MM.1S (cell line): ENCODE measurements at regions not wholly inside any gene's neighbourhood (a gene's known extent, or its start where the extent isn't known, plus 50 kb on each side); places are given as distances from the start of the nearest gene placed in this dataset.

Experiments
- DNase-seq: peaks from one replicate; pipeline ENCODE4 v3.0.0-alpha.2; 2015
- H2AFZ ChIP-seq: fragments of 300-600 bp; sonication (generic); 2 replicates; pipeline ENCODE4 v1.6.0; 2016; ENCODE audit warnings: antibody characterized with exemption, low read length
- H3F3A ChIP-seq: fragments of 300-600 bp; sonication (generic); 2 replicates; pipeline ENCODE4 v1.6.1; 2016; ENCODE audit warnings: mild to moderate bottlenecking, antibody characterized with exemption, low read length, moderate library complexity, mixed read lengths; ENCODE audit not compliant: insufficient read depth
- H3K27ac ChIP-seq: fragments of 300-600 bp; sonication (generic); 2 replicates; pipeline ENCODE4 v1.5.1; 2016; ENCODE audit warnings: mild to moderate bottlenecking, low read length
- H3K27me3 ChIP-seq: fragments of 300-600 bp; sonication (generic); replicated peaks from 2 replicates; pipeline ENCODE4 v1.6.0; 2016; ENCODE audit warnings: low read length; ENCODE audit not compliant: insufficient read depth
- H3K36me3 ChIP-seq: fragments of 300-600 bp; sonication (generic); replicated peaks from 2 replicates; pipeline ENCODE4 v1.6.1; 2016; ENCODE audit warnings: mild to moderate bottlenecking, low read length, mixed read lengths; ENCODE audit not compliant: insufficient read depth
- H3K4me1 ChIP-seq: fragments of 300-600 bp; sonication (generic); 2 replicates; pipeline ENCODE4 v1.6.1; 2016; ENCODE audit warnings: low read length, mixed read lengths
- H3K4me2 ChIP-seq: fragments of 300-600 bp; sonication (generic); 2 replicates; pipeline ENCODE4 v1.6.0; 2016; ENCODE audit warnings: low read depth, low read length
- H3K4me3 ChIP-seq: fragments of 300-600 bp; sonication (generic); 2 replicates; pipeline ENCODE4 v1.5.1; 2016; ENCODE audit warnings: low read length, mixed read lengths
- H3K79me2 ChIP-seq: fragments of 300-600 bp; sonication (generic); 2 replicates; pipeline ENCODE4 v1.6.1; 2016; ENCODE audit warnings: mixed run types, low read length, mixed read lengths
- H3K9ac ChIP-seq: fragments of 300-600 bp; sonication (generic); 2 replicates; pipeline ENCODE4 v1.6.1; 2016; ENCODE audit warnings: low read length, mixed read lengths
- H3K9me2 ChIP-seq: fragments of 300-600 bp; sonication (generic); replicated peaks from 2 replicates; pipeline ENCODE4 v1.6.1; 2016; ENCODE audit warnings: mild to moderate bottlenecking, low read length, mixed read lengths; ENCODE audit not compliant: insufficient read depth
- H3K9me3 ChIP-seq: fragments of 300-600 bp; sonication (generic); replicated peaks from 2 replicates; pipeline ENCODE4 v1.6.1; 2016; ENCODE audit warnings: mild to moderate bottlenecking, low read length, mixed read lengths; ENCODE audit not compliant: insufficient read depth
- H4K20me1 ChIP-seq: fragments of 300-600 bp; sonication (generic); 2 replicates; pipeline ENCODE4 v1.6.1; 2016; ENCODE audit warnings: mild to moderate bottlenecking, low read length, moderate library complexity, mixed read lengths; ENCODE audit not compliant: insufficient read depth
- EZH2 ChIP-seq: fragments of 300-600 bp; sonication (generic); optimal IDR thresholded peaks from 2 replicates; pipeline ENCODE3; 2017; ENCODE audit warnings: low read depth, mild to moderate bottlenecking, antibody characterized with exemption, low read length, mixed read lengths
- EZH2phosphoT487 ChIP-seq: fragments of 300-600 bp; sonication (generic); IDR thresholded peaks from 2 replicates; pipeline ENCODE4 v1.6.1; 2018; ENCODE audit warnings: antibody characterized with exemption, low read length
- TF ChIP-seq, protein P1 (sequence below): fragments of 300-600 bp; sonication (generic); IDR thresholded peaks from 2 replicates; pipeline ENCODE4 v1.5.1; 2016; ENCODE audit warnings: antibody characterized with exemption, low read length, mixed read lengths

DNA sequence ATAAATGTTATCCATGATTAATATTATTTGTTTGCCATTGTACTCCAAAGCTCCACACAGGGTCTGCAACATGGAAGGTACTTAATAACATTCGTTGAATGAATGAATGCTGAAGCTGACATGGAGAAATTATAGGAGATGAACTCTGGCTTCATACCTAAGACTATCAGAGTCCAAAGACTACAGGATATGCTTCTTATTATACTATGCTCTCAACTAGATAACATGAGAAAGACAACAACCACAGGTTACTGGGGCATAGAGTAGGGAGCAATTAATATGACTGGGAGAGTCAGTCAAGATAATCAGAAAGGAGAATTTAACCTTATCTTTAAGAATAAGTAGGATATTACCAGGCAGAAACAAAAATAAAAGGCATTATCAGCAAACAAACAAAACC is 236.3 kb upstream of the SOX5 start:
- TF ChIP-seq EZH2 (no peak), EZH2phosphoT487 (no peak)
- TF ChIP-seq, protein P1, sequence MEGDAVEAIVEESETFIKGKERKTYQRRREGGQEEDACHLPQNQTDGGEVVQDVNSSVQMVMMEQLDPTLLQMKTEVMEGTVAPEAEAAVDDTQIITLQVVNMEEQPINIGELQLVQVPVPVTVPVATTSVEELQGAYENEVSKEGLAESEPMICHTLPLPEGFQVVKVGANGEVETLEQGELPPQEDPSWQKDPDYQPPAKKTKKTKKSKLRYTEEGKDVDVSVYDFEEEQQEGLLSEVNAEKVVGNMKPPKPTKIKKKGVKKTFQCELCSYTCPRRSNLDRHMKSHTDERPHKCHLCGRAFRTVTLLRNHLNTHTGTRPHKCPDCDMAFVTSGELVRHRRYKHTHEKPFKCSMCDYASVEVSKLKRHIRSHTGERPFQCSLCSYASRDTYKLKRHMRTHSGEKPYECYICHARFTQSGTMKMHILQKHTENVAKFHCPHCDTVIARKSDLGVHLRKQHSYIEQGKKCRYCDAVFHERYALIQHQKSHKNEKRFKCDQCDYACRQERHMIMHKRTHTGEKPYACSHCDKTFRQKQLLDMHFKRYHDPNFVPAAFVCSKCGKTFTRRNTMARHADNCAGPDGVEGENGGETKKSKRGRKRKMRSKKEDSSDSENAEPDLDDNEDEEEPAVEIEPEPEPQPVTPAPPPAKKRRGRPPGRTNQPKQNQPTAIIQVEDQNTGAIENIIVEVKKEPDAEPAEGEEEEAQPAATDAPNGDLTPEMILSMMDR: no peak
- Histone ChIP-seq H3K79me2 (no peaks in the 10 kb centered on the region), H3K36me3 (no peaks in the 10 kb centered on the region), H3K27ac (no peak overlapping the region), H3K9me2 (no peaks in the 10 kb centered on the region), H3K4me3 (no peak overlapping the region), H4K20me1 (no peaks in the 10 kb centered on the region), H2AFZ (no peak overlapping the region), H3K9ac (no peak overlapping the region), H3K9me3 (no peaks in the 10 kb centered on the region), H3K4me2 (no peak overlapping the region), H3F3A (no peaks in the 10 kb centered on the region), H3K4me1 (no peaks in the 10 kb centered on the region), H3K27me3 (no peaks in the 10 kb centered on the region)
- no peak for DNase-seq

DNA sequence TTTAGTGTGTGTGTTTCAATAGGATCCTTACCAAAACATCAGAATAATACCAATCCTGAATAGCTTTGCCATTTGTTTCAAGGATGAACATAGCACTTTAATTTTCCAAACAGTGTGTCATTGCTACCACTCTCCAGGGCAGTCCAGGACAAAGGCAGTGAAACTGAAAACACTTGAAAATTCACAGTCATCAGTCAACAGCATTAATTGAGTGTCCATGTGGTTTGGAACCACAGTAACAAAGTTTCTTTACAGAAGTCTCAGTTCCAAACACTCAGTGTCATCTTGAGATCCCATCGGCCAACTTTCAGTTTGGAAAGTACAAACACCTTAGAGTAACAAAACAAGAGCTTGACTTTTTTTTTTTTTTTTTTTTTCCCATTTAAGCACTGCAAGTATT is 228.4 kb upstream of the SOX5 start:
- H3K36me3 ChIP-seq: no peaks in the 10 kb centered on the region
- no peaks in the 10 kb centered on the region for H3K79me2 ChIP-seq
- H3K27me3 ChIP-seq: no peaks in the 10 kb centered on the region
- no peak for TF ChIP-seq EZH2phosphoT487
- TF ChIP-seq, protein P1: no peak
- TF ChIP-seq EZH2: no peak
- peaks cover 16% of the 10 kb centered on the region for H3F3A ChIP-seq
- DNase-seq: peak; percentile 92
- H3K9me3 ChIP-seq: no peaks in the 10 kb centered on the region
- H3K27ac ChIP-seq: peak overlapping the region; percentile 91
- peaks cover 45% of the 10 kb centered on the region for H3K4me1 ChIP-seq
- peak overlapping the region; percentile 68; the same call in 1 of the 2 replicates for H3K4me2 ChIP-seq
- peak overlapping the region; percentile 39; the same call in 1 of the 2 replicates for H2AFZ ChIP-seq
- H3K9ac ChIP-seq: peak overlapping the region; percentile 61; the same call in 1 of the 2 replicates
- no peaks in the 10 kb centered on the region for H3K9me2 ChIP-seq
- H3K4me3 ChIP-seq: no peak overlapping the region; the same call in 1 of the 2 replicates
- no peaks in the 10 kb centered on the region for H4K20me1 ChIP-seq

DNA sequence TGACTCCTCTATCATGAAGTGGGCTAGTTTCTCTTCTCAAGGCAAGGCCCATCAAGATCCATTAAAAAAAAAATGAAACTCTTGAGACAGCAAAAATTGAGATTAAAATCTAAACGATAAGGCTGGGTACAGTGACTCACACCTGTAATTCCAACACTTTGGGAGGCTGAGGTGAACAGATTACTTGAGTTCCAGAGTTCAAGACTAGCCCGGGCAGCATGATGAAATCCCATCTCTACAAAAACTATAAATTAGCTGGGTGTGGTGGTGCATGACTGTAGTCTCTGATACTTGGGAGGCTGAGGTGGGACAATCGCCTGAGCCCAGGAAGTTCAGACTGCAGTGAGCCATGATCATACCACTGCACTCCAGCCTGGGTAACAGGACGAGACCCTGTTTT is 226.5 kb upstream of the SOX5 start:
- DNase-seq: no peak
- TF ChIP-seq EZH2phosphoT487 (no peak), EZH2 (no peak)
- TF ChIP-seq, protein P1: no peak
- H3K79me2 ChIP-seq: no peaks in the 10 kb centered on the region
- H3K4me1 ChIP-seq: peaks cover 61% of the 10 kb centered on the region
- peaks cover 30% of the 10 kb centered on the region for H3F3A ChIP-seq
- H3K9ac ChIP-seq: no peak overlapping the region
- H2AFZ ChIP-seq: no peak overlapping the region
- H3K4me2 ChIP-seq: no peak overlapping the region
- H3K27ac ChIP-seq: no peak overlapping the region
- no peaks in the 10 kb centered on the region for H3K9me3 ChIP-seq
- no peaks in the 10 kb centered on the region for H3K36me3 ChIP-seq
- H3K9me2 ChIP-seq: no peaks in the 10 kb centered on the region
- no peak overlapping the region for H3K4me3 ChIP-seq
- H4K20me1 ChIP-seq: no peaks in the 10 kb centered on the region
- H3K27me3 ChIP-seq: no peaks in the 10 kb centered on the region
